Activated CD4-positive, alpha-beta T cell treated with anti-CD3 and anti-CD28 coated beads for 4 hours (primary cell): ENCODE measurements at regions not wholly inside any gene's neighbourhood (a gene's known extent, or its start where the extent isn't known, plus 50 kb on each side); places are given as distances from the start of the nearest gene placed in this dataset.
"Not testable (repeated sequence)": the region's sequence is repeated elsewhere in the genome, so short reads cannot be mapped to it uniquely, and the experiment has no call there.

Experiments
- DNase-seq, 2 donors: peaks; one replicate each; pipeline ENCODE4 v3.0.0-alpha.2; 2020

- DNase-seq: no peak
Observed at GRCh38 chr11:90587896-90588295, 365.0 kb upstream of the CHORDC1 start.

DNA sequence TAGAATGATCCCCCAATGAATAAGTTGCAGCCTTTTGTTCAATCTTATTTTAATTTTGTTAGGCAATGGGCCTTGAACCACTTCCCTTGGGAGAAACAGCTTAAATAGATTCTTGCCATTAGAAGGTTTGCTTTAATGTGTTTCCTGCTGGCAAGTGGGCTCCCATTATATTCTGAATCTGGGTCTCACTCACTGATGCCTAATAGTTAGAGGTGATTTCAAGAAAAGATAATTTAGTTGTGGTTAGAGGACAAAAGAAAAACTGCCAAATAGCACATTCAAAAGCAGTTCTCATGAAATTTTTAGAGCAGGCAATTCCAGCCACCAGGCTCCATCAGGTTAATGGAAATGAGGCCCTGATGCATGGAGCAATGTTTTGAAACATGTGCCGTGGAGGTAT lies 362.6 kb upstream of the CHORDC1 start:
- no peak for DNase-seq

GRCh38 chr11:90582999-90583398 lies 360.1 kb upstream of the CHORDC1 start:
- DNase-seq: not testable (repeated sequence)

DNA sequence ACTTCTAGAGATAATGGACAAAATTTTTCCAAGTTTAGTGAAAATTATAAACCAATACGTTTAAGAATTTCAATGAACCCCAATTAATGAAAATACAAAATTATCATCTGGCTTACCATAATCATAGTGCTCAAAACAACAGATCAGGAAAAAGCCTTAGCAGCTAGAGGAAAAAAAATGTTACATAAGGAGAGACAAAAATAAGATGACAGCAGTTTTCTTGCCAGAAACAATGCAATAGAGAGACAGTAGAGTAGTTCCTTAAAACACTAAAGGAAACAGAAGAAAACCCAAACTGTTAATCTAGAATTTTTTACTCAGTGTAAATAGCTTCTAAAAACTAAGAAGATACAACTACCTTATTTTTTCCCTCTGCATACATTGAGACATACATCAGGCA lies 341.7 kb upstream of the CHORDC1 start:
- DNase-seq: no peak

DNA sequence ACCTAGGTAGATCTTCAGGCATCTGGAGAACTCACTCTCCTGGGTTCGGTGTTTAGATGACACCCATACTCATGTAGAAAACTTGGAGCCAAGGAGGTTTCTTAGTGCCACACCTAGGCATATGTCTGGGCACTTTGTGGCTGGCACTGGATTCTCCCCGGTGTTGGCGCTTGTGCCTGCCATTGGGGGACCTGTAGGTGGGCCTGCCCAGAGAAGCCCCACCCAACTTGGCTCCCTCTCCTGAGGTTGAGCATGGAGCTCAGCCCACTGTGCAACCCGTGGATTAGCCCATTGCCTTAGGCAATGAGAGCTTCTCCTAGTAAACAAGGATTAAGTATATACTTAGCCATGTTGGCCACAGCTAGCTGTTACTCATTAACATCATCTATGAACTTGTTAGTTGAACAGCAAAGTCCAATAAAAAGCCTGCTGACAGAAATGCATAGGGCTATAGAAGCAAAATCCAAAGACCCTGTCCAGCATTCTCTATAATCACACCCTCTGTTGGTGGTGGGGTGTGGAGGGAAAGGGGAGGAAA lies 335.5 kb upstream of the CHORDC1 start:
- no peak for DNase-seq

- DNase-seq: no peak
Observed at GRCh38 chr11:90556606-90557005, 333.8 kb upstream of the CHORDC1 start.

DNA sequence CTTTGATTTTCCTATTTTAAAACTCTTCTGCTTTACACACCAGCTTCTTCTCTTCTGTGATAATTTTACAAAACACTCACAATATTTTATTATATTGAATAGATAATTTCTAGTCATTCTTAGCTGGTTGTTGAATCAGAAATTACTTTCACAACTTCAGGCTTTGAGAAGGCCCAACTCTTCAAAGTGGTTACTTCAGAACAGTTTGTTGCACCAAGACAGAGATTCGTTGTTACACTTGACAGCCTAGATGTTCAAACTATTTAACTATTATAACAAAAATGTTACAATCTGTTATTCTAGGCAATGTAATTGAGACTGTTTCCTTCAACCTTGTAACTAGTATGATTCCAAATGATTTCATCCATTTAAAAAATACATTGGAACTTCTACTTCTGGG lies 333.2 kb upstream of the CHORDC1 start:
- no peak for DNase-seq

DNA sequence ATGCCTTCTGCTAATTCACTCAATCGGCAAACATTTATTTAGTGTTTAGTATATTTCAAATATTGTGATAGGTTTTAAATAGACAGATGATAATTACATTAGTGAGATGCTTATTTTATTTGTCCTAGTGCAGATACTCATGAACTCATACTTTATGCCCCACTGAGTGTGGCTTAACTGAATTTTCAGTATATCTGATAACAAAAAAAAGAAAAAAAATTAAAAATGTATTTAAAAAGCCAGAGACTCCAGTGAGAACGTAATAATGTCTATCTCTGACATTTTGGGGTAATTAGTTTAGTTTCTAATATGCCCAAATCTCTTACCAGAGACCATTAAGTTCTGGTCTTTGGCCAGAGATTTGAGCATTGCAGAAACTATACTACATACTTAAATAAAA lies 332.6 kb upstream of the CHORDC1 start:
- no peak for DNase-seq

DNA sequence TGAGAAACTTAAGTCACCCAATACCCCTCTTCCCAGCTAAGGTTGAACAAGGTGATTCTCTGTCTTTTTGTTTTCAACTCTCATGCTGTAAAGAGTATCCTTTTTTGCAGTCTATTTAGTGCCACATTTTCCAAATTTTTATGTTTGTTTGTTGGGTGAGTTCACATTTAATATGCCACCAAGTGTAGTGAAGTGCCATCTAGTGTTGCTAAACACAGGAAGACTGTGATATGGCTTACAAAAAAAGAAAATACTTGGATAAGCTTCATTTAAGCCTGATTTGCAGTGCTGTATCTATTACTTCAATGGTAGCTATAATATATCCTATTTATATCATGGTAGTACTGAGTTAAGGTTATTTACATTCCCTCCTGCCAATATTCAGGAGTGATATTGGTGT lies 319.2 kb upstream of the CHORDC1 start:
- DNase-seq: no peak

DNA sequence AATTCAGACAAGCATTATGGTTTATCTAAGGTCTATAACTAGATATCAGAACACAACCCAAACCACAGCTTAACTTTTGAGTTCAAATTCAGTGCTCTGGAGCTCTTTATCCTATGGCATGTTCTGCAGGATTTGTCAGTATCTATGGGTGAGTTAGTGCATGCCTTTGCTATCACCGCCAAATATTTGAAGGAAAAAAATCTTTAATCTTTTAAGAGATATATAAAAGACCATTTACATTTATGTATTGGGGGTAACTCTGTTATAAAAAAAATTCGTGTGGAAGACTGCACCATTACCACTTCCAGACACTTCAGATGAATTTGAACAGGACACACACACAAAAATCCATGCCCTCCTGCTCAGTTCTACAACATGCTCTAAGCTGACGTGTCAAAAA lies 313.5 kb upstream of the CHORDC1 start:
- DNase-seq: no peak

DNA sequence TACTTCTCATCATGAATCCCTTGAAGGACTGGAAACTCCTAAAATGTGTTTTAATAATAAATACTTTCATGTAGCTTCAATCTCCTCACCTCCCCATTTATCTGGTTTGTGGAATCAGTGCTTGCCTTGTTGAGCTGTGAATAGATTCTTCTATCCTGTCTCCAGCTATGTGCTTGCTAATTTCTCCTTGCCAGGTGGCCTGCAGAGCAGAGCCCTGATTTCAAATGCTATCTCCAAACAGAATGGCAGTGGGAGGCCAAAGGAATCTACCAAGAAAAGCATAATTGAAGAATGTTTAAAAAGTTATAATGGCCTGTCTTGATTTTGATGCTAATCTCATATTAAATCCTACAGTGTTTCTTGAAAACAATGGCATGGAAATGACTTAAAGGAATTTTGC lies 309.3 kb upstream of the CHORDC1 start:
- no peak for DNase-seq

- no peak for DNase-seq
Observed at GRCh38 chr11:90531001-90531400, 308.2 kb upstream of the CHORDC1 start.

GRCh38 chr11:90525962-90526361 lies 303.1 kb upstream of the CHORDC1 start:
- no peak for DNase-seq

DNA sequence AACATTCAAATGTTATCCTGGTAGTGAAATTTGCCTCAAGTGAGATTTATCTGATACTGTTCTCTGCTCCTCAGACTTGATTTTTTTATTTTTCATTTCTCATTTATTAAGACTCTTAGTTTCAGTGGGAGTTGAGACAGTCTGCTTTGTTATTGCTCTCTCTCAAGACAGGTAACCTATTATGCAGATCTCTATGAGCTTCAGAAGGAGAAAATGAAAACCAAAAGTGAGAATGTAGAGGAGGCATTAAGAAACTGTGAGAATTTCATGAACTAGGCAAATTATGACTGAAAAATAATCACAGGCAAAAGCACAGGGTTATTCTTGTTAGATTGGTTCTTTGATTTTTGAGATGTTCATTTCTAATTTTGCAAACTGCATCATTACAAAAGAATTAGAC lies 290.0 kb upstream of the CHORDC1 start:
- no peak for DNase-seq

DNA sequence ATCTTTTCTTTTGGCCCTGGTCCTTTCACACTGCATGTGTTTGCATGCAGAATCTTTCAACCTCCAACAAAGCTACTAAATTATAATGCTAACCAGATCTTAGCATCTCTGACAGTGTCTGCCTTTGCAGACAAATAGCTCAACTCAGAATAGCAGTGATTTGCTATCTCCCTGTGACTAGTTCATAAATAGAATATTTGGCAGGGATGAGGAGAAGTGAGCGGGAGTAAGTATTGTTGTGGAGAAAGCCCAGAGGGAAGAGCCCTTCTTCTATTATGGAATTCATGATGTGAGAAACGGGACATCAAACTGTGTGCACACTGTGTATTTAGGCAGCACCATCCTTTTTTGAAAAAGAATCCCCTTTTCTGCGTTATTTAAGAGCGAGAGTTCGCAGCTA lies 288.0 kb upstream of the CHORDC1 start:
- no peak for DNase-seq

- no peak for DNase-seq
Observed at GRCh38 chr11:90500922-90501568, 278.2 kb upstream of the CHORDC1 start.

DNA sequence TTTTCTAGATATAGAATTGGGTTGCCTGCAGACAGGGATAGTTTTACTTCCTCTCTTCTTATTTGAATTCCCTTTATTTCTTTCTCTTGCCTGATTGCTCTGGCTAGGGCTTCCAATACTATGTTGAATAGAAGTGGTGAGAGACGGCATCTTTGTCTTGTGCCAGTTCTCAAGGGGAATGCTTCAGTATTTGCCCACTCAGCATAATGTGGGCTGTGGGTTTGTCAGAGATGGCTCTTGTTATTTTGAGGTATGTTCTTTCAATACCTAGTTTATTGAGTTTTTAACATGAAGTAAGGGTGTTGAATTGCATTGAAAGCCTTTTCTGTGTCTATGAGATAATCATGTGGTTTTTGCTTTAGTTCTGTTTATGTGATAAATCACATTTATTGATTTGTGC lies 273.9 kb upstream of the CHORDC1 start:
- no peak for DNase-seq

DNA sequence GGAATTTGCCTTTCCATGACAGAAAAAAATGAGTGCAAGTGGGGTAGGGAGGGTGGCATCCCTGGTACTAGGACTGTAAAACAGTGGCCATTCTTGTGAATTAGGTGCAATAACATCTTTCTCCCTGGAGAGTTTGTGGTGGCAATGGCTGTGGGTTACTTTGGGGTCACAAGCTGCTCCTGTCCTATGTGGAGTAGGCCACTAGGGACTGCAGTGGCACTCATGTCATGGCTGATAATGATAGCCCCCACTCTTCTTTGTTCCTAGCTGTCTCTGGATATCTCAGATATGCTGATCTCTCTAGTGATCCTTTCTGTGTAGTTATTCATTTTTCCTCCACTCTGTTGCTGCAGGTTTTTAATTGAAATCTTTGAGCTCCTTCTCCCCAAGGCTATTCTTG lies 270.5 kb upstream of the CHORDC1 start:
- no peak for DNase-seq

- DNase-seq: no peak
Observed at GRCh38 chr11:90491466-90491865, 268.6 kb upstream of the CHORDC1 start.

GRCh38 chr11:90476442-90477007 lies 253.7 kb upstream of the CHORDC1 start:
- DNase-seq: peak; percentile 3

- DNase-seq: no peak
Observed at GRCh38 chr11:90468923-90469322, 246.1 kb upstream of the CHORDC1 start.

DNA sequence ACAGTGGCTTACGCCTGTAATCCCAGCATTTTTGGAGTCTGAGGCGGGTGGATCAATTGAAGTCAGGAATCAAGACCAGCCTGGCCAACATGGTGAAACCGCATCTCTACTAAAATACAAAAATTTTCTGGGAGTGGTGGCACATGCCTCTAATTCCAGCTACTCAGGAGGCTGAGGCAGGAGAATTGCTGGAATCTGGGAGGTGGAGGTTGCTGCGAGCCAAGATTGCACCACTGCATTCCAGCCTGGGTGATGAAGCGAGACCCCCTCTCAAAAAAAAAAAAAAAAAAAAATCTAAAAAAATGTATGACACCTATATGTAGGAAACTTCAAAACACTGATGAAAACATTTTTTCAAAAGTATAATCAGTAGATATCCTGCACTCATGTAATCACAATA lies 242.7 kb upstream of the CHORDC1 start:
- no peak for DNase-seq

DNA sequence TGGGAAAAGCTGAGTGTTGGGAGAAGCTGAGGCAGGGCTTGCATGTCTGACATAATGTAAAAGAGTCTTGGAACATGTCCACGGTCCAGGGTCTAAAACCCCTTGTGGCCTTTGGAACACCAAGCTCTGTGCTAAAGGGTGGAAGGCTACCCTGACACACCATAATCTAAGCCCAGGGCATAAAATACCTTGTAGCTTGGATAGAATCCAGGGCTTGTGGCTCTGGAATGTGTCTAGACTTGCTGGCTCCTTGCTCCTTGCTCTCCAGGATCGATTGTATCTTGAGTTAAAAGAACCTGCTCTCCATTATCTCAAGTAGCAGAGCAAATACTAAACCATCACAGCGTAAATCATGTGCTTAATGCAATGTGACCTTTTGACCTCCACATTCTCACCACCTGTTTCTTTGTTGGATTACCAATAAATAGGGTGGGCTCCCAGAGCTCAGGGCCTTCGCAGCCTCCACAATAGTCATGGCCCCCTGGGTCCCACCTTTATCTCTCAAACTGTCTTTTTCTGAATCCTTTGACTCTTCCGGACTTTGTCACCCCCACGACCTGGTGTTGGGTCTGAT lies 232.6 kb upstream of the CHORDC1 start:
- not testable (repeated sequence) for DNase-seq

GRCh38 chr11:90453525-90453924 lies 230.7 kb upstream of the CHORDC1 start:
- DNase-seq: no peak

- no peak for DNase-seq
Observed at GRCh38 chr11:90449606-90450005, 226.8 kb upstream of the CHORDC1 start.
